Bronchial epithelial cell (primary cell): ENCODE measurements at regions not wholly inside any gene's neighbourhood (a gene's known extent, or its start where the extent isn't known, plus 50 kb on each side); places are given as distances from the start of the nearest gene placed in this dataset.

Experiments
- DNase-seq: peaks from one replicate; pipeline ENCODE4 v3.0.0-alpha.2; 2010; ENCODE audit warnings: low read depth
- FAIRE-seq: peaks from 2 replicates; lab custom pipeline; 2011; peaks lifted over from hg19 to GRCh38; lab: Jason Lieb, UNC
- H3K27me3 ChIP-seq: 2 replicates; pipeline ENCODE4 v1.5.1; 2011; ENCODE audit warnings: low read length; ENCODE audit not compliant: control insufficient read depth, insufficient read depth
- H3K36me3 ChIP-seq: 2 replicates; pipeline ENCODE4 v1.5.1; 2011; ENCODE audit warnings: low read length; ENCODE audit not compliant: control insufficient read depth, insufficient read depth
- H3K4me3 ChIP-seq: 2 replicates; pipeline ENCODE4 v1.5.1; 2011; ENCODE audit warnings: mild to moderate bottlenecking, low read depth, low read length, control low read depth
- TF ChIP-seq, protein P1 (sequence below): IDR thresholded peaks from 2 replicates; pipeline ENCODE4 v1.5.1; 2011; ENCODE audit warnings: mild to moderate bottlenecking, moderate library complexity, low read length, control low read depth, inconsistent platforms; ENCODE audit not compliant: insufficient read depth, severe bottlenecking

DNA sequence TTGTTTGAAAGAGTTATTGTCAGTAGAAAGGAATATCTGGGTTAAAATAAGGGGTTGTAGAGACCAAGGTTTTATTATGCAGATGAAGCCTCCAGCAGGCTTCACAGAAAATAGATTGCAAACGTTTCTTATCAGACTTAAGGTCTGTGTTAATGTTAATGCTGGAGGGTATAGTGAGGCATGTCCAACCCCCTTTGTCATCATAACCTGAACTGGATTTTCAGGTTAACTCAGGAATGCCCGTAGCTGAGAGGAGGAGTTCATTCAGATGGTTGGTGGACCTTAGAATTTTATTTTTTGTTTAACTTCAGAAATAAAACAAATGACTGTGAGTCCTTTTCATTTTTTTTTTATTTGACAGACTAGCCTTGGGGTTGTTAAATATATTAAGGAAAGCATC, 354.1 kb downstream of the GPM6A start:
- DNase-seq: peak; percentile 41
- FAIRE-seq: no peak

DNA sequence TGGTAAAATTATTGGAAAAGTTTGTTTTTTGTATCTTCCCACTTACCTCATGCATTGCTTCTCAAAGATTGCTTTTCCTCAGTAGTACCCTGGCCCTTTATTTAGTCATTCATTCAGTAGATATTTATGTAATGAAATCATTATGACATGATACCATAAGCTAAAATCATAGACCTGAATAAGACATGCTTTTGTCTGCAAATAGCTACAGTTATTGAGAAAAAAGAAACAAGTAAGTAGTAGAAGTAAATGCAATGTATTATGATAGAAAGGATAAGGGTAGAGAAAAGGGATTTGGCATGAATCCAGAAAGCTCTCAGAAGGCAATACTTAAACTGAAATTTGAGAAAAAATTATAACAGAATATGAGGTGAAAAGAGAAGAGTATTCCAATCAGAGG, 352.5 kb downstream of the GPM6A start:
- FAIRE-seq: no peak
- H3K4me3 ChIP-seq: no peak overlapping the region
- H3K36me3 ChIP-seq: no peaks in the 10 kb centered on the region
- no peaks in the 10 kb centered on the region for H3K27me3 ChIP-seq
- TF ChIP-seq, protein P1, sequence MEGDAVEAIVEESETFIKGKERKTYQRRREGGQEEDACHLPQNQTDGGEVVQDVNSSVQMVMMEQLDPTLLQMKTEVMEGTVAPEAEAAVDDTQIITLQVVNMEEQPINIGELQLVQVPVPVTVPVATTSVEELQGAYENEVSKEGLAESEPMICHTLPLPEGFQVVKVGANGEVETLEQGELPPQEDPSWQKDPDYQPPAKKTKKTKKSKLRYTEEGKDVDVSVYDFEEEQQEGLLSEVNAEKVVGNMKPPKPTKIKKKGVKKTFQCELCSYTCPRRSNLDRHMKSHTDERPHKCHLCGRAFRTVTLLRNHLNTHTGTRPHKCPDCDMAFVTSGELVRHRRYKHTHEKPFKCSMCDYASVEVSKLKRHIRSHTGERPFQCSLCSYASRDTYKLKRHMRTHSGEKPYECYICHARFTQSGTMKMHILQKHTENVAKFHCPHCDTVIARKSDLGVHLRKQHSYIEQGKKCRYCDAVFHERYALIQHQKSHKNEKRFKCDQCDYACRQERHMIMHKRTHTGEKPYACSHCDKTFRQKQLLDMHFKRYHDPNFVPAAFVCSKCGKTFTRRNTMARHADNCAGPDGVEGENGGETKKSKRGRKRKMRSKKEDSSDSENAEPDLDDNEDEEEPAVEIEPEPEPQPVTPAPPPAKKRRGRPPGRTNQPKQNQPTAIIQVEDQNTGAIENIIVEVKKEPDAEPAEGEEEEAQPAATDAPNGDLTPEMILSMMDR: no peak
- peak; percentile 27 for DNase-seq

More for the DNA sequence above, 354.1 kb downstream of the GPM6A start:
- TF ChIP-seq, protein P1: no peak
- H3K36me3 ChIP-seq: no peaks in the 10 kb centered on the region
- H3K27me3 ChIP-seq: no peaks in the 10 kb centered on the region
- H3K4me3 ChIP-seq: no peak overlapping the region

DNA sequence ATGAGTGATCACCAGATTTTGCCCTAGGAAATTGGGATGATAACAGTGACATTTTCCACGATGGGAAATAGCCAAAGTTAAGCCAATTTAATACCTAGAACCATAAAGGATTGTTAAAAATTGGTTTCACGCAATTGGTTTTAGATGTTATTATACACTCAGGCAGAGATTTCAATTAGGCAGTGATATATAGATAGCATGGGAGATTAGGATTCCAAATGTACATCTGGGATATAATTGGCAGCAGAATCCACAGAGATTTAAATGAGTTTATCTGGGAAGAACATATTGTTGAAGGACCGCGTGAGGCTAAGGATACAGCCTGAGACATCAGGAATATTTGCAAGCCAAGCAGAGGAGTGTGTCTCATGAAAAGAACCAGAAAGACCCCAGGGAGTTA, 351.6 kb downstream of the GPM6A start:
- FAIRE-seq (no peak), DNase-seq (no peak)
- Histone ChIP-seq H3K27me3 (no peaks in the 10 kb centered on the region), H3K36me3 (no peaks in the 10 kb centered on the region), H3K4me3 (no peak overlapping the region)
- TF ChIP-seq, protein P1: no peak

DNA sequence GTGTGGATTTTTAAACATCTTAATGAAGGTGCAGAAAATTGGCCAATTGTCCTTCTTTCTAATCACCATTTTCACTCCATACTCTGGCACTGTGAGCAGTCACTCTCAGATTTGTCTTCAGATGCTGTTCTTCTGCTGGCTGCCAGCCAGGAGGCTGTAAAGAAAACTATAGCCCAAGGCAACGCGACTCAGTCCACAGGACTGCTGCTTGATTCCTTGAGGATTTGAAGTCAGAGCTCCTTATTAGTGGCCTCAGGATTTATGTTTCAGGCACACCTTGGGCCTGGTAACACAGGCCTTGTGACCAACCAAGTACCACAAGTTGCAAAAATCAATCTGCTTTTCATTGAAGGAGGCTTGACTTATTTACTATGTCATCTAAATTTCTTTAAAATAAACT, 342.6 kb downstream of the GPM6A start:
- Histone ChIP-seq H3K36me3 (no peaks in the 10 kb centered on the region), H3K27me3 (no peaks in the 10 kb centered on the region), H3K4me3 (no peak overlapping the region)
- DNase-seq (peak; percentile 27), FAIRE-seq (no peak)
- TF ChIP-seq, protein P1: no peak

DNA sequence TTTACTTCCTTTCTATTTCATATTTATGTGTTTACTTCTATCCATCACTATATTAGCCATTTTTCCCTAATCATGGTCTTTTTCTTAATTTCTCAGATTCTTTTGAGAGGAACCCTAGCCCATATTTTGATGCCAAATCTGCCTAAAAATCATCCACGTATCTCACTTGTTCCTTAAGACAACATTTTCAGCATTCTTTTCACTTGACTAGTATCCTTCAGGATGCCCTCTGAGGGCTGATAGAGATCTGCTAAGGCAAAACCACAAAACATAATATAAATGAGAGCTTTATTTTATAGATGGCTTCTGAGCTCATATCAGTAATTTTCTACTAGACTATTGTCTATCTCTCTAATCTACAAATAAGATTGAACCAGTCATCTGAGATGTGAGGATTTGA, 341.9 kb downstream of the GPM6A start:
- H3K36me3 ChIP-seq: no peaks in the 10 kb centered on the region
- TF ChIP-seq, protein P1: no peak
- FAIRE-seq (no peak), DNase-seq (no peak)
- no peaks in the 10 kb centered on the region for H3K27me3 ChIP-seq
- H3K4me3 ChIP-seq: no peak overlapping the region

DNA sequence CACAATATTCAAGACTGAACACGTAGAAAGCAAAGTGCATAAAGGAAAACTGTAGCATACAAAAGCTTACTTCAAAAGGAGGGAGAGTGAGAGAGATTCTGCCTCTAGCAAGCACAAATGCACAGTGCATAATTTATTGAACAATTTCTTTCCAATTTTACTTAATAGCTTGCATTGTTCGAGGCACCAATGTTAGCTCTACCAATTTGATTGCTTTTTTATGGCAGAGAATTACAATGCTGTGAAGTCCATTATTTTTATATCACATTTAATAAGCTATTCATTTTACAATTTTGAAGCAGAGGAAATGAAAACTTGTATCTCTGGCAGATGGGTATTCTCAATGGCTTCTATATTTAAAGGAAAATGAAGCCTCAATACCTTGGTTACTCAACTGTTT, 331.7 kb downstream of the GPM6A start:
- TF ChIP-seq, protein P1: no peak
- FAIRE-seq: no peak
- DNase-seq: no peak
- Histone ChIP-seq H3K27me3 (no peaks in the 10 kb centered on the region), H3K36me3 (no peaks in the 10 kb centered on the region), H3K4me3 (no peak overlapping the region)
